OCI-LY7 (cell line): ENCODE measurements at regions not wholly inside any gene's neighbourhood (a gene's known extent, or its start where the extent isn't known, plus 50 kb on each side); places are given as distances from the start of the nearest gene placed in this dataset.

Experiments used
- BruUV-seq: library from RNA; stranded (reverse); fragments of 400-500 nt; replicated peaks from 2 replicates; lab custom pipeline; 2021; lab: Mats Ljungman, UMichigan
- CTCF ChIA-PET: fragments of 300-600 bp; sonication (Branson Sonifier 250); formaldehyde crosslinking; loops from one replicate; lab custom pipeline; 2022; ENCODE audit warnings: antibody characterized with exemption; ENCODE audit not compliant: unreplicated experiment; lab: Charles Lee
- POLR2A ChIA-PET: fragments of 300-600 bp; sonication (Branson Sonifier 250); formaldehyde crosslinking; loops from one replicate; lab custom pipeline; 2022; ENCODE audit warnings: antibody characterized with exemption; lab: Charles Lee
- DNase-seq: peaks from one replicate; pipeline ENCODE4 v3.0.0-alpha.2; 2015; ENCODE audit warnings: low spot score
- H2AFZ ChIP-seq: fragments of 200-600 bp; sonication (generic), shearing (Covaris generic); 2 replicates; pipeline ENCODE4 v1.6.1; 2014; ENCODE audit warnings: mild to moderate bottlenecking, antibody characterized with exemption, low read length, moderate library complexity
- H3K27ac ChIP-seq: fragments of 200-600 bp; sonication (generic); 2 replicates; pipeline ENCODE4 v1.5.1; 2014; ENCODE audit warnings: mixed run types, low read depth, mild to moderate bottlenecking, moderate library complexity, low read length, inconsistent platforms; ENCODE audit not compliant: poor library complexity, severe bottlenecking
- H3K36me3 ChIP-seq: fragments of 200-600 bp; sonication (generic); 2 replicates; pipeline ENCODE4 v1.6.1; 2014; ENCODE audit warnings: mild to moderate bottlenecking, antibody characterized with exemption, low read length, moderate library complexity, mixed read lengths; ENCODE audit not compliant: insufficient read depth
- H3K4me1 ChIP-seq: fragments of 200-600 bp; sonication (generic); 2 replicates; pipeline ENCODE4 v1.5.1; 2014; ENCODE audit warnings: mild to moderate bottlenecking, low read length; ENCODE audit not compliant: insufficient read depth, poor library complexity, severe bottlenecking
- H3K4me2 ChIP-seq: fragments of 200-600 bp; sonication (generic); 2 replicates; pipeline ENCODE4 v1.6.1; 2014; ENCODE audit warnings: mild to moderate bottlenecking, low read length
- H3K4me3 ChIP-seq: fragments of 200-600 bp; sonication (generic); 2 replicates; pipeline ENCODE4 v1.5.1; 2014; ENCODE audit warnings: mild to moderate bottlenecking, low read depth, low read length; ENCODE audit not compliant: poor library complexity, severe bottlenecking
- H3K79me2 ChIP-seq: fragments of 200-600 bp; sonication (generic); 2 replicates; pipeline ENCODE4 v1.6.1; 2016; ENCODE audit warnings: low read depth, mild to moderate bottlenecking, low read length, moderate library complexity, mixed read lengths; ENCODE audit not compliant: insufficient read depth
- H3K9me2 ChIP-seq: fragments of 200-600 bp; sonication (generic); 2 replicates; pipeline ENCODE4 v1.6.1; 2016; ENCODE audit warnings: mild to moderate bottlenecking, low read length, mixed read lengths; ENCODE audit not compliant: insufficient read depth
- H3K9me3 ChIP-seq: fragments of 200-600 bp; sonication (generic); 2 replicates; pipeline ENCODE4 v1.6.1; 2014; ENCODE audit warnings: mild to moderate bottlenecking, mixed run types, low read length, mixed read lengths
- H4K20me1 ChIP-seq: fragments of 200-600 bp; sonication (generic); 2 replicates; pipeline ENCODE4 v1.6.1; 2014; ENCODE audit warnings: mild to moderate bottlenecking, antibody characterized with exemption, low read length, moderate library complexity, mixed read lengths; ENCODE audit not compliant: insufficient read depth
- EZH2phosphoT487 ChIP-seq: fragments of 200-600 bp; sonication (generic); IDR thresholded peaks from 2 replicates; pipeline ENCODE4 v1.6.1; 2018; ENCODE audit warnings: low read depth, borderline replicate concordance, mild to moderate bottlenecking, mixed run types, antibody characterized with exemption, low read length, moderate library complexity, mixed read lengths
- intact Hi-C: fragments of 100-400 bp; cut with micrococcal nuclease; formaldehyde crosslinking; loops from one replicate; pipeline ENCODE4 v1.10.0; 2022; ENCODE audit not compliant: unreplicated experiment
- TF ChIP-seq, protein P1 (sequence below): fragments of 200-600 bp; sonication (generic); conservative IDR thresholded peaks from 2 replicates; pipeline ENCODE4 v1.5.1; 2014; ENCODE audit warnings: mild to moderate bottlenecking, antibody characterized with exemption, low read length, moderate library complexity, mixed read lengths

- Histone ChIP-seq H3K4me1 (no peaks in the 10 kb centered on the region), H3K4me3 (no peak overlapping the region), H3K27ac (no peak overlapping the region), H3K9me3 (no peaks in the 10 kb centered on the region), H2AFZ (no peak overlapping the region), H4K20me1 (no peaks in the 10 kb centered on the region), H3K36me3 (no peaks in the 10 kb centered on the region), H3K79me2 (no peaks in the 10 kb centered on the region), H3K4me2 (no peak overlapping the region), H3K9me2 (no peaks in the 10 kb centered on the region)
- POLR2A ChIA-PET: interaction anchor here (0.7 kb wide), 1 partner anchor 186 kb away, joined by 4 read pairs; no protein-coding TSS in a partner anchor
- no peak for DNase-seq
- CTCF ChIA-PET: no interaction called here
- TF ChIP-seq EZH2phosphoT487: no peak
- TF ChIP-seq, protein P1, sequence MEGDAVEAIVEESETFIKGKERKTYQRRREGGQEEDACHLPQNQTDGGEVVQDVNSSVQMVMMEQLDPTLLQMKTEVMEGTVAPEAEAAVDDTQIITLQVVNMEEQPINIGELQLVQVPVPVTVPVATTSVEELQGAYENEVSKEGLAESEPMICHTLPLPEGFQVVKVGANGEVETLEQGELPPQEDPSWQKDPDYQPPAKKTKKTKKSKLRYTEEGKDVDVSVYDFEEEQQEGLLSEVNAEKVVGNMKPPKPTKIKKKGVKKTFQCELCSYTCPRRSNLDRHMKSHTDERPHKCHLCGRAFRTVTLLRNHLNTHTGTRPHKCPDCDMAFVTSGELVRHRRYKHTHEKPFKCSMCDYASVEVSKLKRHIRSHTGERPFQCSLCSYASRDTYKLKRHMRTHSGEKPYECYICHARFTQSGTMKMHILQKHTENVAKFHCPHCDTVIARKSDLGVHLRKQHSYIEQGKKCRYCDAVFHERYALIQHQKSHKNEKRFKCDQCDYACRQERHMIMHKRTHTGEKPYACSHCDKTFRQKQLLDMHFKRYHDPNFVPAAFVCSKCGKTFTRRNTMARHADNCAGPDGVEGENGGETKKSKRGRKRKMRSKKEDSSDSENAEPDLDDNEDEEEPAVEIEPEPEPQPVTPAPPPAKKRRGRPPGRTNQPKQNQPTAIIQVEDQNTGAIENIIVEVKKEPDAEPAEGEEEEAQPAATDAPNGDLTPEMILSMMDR: no peak
- intact Hi-C loops: no loop called here
- BruUV-seq: no TSS peak
Observed at GRCh38 chr9:8241201-8241600, 441.6 kb upstream of the DMAC1 start.

GRCh38 chr9:8237096-8237495 lies 437.5 kb upstream of the DMAC1 start:
- no TSS peak for BruUV-seq
- Histone ChIP-seq H3K4me2 (no peak overlapping the region), H4K20me1 (no peaks in the 10 kb centered on the region), H3K36me3 (no peaks in the 10 kb centered on the region), H3K9me3 (no peaks in the 10 kb centered on the region), H2AFZ (no peak overlapping the region), H3K4me1 (no peaks in the 10 kb centered on the region), H3K27ac (no peak overlapping the region), H3K9me2 (no peaks in the 10 kb centered on the region), H3K4me3 (no peak overlapping the region), H3K79me2 (no peaks in the 10 kb centered on the region)
- intact Hi-C loops: no loop called here
- TF ChIP-seq, protein P1: no peak
- CTCF ChIA-PET: no interaction called here
- POLR2A ChIA-PET: no interaction called here
- DNase-seq: no peak

DNA sequence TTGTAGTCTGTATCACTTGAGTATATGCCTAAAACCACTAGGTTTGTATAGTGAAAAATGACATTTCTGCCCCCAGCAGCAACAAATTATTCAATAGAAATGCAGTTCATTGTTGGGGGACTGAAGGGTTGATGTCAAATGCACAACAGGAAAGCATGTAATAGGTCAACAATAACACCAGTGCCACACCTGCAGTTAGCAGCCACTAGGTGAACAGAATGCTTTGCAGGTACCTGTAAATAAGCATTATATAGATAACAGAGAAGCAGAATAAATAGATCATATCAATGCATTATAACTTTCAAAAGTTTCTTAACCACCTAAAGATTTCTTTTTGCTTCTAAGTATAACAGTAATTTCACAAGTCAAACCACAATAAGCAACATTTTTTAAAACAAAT lies 435.9 kb upstream of the DMAC1 start:
- H3K9me3 ChIP-seq: no peaks in the 10 kb centered on the region
- H3K4me2 ChIP-seq: no peak overlapping the region
- no peak overlapping the region for H3K4me3 ChIP-seq
- no TSS peak for BruUV-seq
- H4K20me1 ChIP-seq: no peaks in the 10 kb centered on the region
- no peaks in the 10 kb centered on the region for H3K9me2 ChIP-seq
- H3K36me3 ChIP-seq: no peaks in the 10 kb centered on the region
- no peak for DNase-seq
- no peak overlapping the region for H3K27ac ChIP-seq
- ChIA-PET POLR2A (interaction anchor here (0.6 to 1.0 kb wide), 2 partner anchors 9 to 13 kb away, joined by 3 to 5 read pairs; no protein-coding TSS in a partner anchor), CTCF (no interaction called here)
- no peak overlapping the region for H2AFZ ChIP-seq
- intact Hi-C loops: no loop called here
- no peaks in the 10 kb centered on the region for H3K4me1 ChIP-seq
- TF ChIP-seq, protein P1: no peak
- no peak for TF ChIP-seq EZH2phosphoT487
- H3K79me2 ChIP-seq: no peaks in the 10 kb centered on the region
